ENCODE measurements at regions not wholly inside any gene's neighbourhood (a gene's known extent, or its start where the extent isn't known, plus 50 kb on each side); places are given as distances from the start of the nearest gene placed in this dataset.
"Not testable (repeated sequence)": the region's sequence is repeated elsewhere in the genome, so short reads cannot be mapped to it uniquely, and the experiment has no call there.

- DNase-seq (ENCODE audit: low read depth in 3 of 3) = no peak
These were observed 482.8 kb upstream of the ZMIZ1 start for GRCh38 chr10:78585952-78586351.

DNA sequence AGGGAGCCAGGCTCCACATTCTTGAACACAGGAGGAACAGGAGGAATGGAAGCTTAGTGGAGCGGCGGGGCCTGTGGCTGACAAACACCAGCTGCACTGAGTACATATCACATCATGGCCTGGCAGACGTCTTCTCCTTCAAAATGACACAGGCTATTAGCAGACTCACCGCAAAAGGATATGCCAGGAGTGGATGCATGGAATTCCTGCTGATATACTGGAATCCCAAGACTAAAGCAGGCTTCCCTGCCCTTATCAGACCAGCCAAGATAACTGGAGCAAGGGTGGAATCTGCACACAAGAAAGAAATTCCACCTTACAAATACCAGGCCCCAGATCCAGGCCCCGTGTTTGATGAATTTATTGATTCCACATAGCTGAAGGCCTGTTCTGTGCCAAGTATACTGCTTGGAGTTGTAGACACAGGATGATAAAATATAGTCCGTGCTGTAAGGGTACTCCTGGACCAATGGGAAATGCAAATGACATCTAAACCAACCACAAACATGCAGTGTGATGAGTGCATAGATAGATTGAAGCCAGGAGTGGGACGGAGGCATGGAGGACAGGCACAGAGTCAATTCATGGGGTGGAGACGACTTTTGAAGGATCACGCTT lies 480.5 kb upstream of the ZMIZ1 start:
- no peak for DNase-seq (ENCODE audit: low read depth in 3 of 3)

- no peak for DNase-seq (ENCODE audit: low read depth in 3 of 3)
These were observed 479.1 kb upstream of the ZMIZ1 start for GRCh38 chr10:78589687-78590086.

DNA sequence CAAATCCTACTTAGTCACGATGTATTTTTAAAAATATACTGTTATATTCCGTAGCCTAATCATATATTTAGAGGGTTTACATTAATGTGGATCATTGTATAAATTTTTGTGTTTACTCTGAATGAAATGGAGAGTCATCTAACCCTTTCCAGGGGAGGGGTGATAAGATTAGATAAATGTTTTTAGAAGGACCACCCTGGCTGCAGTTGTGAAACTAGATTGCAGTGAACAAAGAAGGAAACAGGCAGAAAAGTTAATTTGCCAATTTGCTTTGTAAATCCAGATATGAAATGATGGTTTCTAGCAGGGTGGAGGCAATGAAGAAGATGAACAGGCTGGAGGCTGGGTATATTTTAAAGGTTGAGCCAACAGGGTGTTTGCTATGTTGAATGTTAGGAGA lies 477.7 kb upstream of the ZMIZ1 start:
- DNase-seq (ENCODE audit: low read depth in 3 of 3) = no peak

DNA sequence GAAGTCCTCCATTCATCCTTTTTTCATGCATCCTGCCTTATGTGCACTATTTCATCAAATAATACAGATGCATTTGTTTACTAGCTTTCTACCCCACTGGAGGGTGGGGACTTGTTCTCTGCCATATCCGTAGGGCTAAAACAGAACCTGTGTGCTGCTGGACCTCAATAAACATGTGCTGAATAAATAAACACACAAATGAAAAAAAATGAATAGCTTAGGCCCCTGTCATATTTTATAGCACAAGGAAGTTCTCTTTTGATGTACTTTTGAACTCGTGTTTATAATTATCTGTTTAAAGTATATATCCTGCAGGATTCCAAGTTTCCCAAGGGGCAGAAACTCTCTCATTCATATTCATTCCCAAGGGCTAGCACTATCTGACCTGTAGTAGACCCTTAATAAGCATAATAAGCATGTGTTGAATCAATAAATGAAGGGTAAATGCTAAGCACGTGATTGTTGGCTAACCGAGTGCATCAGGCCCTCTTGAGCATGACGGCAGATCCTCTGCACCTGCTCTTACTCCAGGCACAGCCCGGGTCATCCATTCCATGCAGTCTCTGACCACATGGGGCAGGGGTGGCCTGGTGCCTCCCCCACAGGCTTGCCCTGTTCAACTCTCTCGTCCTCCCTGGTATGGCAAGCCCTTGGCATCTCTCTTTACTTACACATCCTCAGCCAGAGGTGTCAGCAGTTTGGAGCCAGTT lies 474.1 kb upstream of the ZMIZ1 start:
- no peak for DNase-seq (ENCODE audit: low read depth in 3 of 3)

DNA sequence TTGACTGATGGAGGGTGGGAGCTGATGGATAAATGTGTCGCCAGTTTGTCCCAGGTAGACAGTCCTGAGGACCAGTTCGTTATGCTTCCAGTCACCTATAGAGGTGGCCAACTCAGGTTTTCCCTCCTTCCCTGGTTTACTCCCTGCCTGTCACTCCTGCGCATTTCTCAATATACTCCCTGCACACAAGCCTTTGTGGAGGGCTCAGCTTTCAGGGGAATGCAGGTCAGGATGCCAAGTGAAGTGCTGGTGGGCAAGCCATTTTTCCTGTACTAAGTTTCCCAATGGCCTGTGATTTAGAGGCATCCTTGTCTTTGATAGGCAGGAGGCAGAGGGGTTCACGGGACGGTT lies 473.5 kb upstream of the ZMIZ1 start:
- DNase-seq (ENCODE audit: low read depth in 3 of 3) = no peak

DNA sequence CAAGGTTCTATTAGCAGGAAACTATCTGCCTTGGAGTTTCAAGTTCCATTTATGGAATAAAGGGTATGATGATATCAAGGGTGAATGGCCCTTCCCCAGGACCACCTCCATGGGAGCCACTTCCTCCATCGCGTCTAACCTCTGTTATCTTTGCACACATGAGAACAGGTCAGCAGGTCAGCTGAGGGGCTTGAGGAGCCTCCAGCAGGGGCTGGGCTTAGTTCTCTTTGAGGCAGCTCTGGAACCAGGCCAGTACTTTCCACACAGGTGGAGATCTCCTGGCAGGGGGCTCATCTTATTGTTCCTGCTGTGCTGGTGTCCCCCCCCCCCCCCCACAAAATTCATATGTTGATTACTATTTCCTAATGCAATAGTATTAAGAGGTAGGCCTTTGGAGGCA lies 472.2 kb upstream of the ZMIZ1 start:
- no peak for DNase-seq (ENCODE audit: low read depth in 3 of 3)

- DNase-seq (ENCODE audit: low read depth in 3 of 3) = no peak
These were observed 470.8 kb upstream of the ZMIZ1 start for GRCh38 chr10:78597796-78598555.

DNA sequence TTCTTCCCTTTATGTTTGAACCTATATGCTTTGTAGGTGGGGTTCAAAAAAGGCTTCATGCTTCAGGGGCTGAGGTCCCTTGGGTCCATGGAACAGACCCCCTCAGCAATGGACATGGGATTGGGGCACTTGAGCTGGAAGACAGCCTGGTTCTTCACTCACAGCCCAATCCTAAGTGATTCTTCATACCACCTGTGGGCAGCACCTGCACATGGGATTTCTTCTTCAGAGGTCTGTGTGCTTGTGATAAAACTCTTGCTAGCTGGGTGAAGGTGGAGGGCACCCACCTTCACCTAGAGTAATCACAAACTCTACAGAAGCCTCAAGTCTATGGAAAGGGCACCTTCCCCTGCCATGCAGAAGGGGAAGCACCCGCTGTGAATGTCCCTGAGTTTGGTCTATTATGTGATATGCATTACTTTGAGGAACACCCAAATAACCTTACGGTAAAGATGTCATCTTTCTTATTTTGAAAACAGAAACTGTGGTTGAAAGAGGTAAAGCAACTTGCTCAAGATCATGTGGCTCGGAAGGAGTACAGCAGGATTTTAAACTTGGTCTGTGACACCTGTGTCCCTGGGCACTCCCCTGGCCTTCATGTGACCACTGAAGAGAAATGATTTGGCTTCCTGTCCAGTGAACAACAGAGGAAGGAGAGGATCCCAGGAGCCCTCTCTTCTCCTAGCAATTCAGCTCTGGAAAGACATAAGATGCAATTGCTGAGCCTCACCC lies 469.5 kb upstream of the ZMIZ1 start:
- no peak for DNase-seq (ENCODE audit: low read depth in 3 of 3)

GRCh38 chr10:78600121-78600665 lies 468.6 kb upstream of the ZMIZ1 start:
- no peak for DNase-seq (ENCODE audit: low read depth in 3 of 3)

DNA sequence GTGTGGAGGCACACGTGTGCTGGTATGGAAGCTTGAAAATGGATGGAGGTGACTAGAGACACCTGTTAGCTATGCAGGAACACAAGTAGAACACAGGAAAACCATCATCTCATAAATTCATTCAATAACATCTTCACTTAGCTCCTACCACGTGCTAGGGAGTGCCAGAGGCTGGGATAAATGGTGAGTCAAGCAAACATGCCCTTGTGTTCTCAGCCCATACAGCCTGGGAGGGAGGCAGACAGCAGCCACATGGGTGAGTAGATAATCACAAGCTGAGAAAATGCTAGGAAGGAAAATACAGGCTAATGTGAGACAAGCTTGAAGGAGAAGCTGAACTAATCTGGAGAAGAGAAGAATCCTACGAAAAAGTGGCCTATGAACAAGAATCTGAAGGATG lies 468.0 kb upstream of the ZMIZ1 start:
- no peak for DNase-seq (ENCODE audit: low read depth in 3 of 3)

DNA sequence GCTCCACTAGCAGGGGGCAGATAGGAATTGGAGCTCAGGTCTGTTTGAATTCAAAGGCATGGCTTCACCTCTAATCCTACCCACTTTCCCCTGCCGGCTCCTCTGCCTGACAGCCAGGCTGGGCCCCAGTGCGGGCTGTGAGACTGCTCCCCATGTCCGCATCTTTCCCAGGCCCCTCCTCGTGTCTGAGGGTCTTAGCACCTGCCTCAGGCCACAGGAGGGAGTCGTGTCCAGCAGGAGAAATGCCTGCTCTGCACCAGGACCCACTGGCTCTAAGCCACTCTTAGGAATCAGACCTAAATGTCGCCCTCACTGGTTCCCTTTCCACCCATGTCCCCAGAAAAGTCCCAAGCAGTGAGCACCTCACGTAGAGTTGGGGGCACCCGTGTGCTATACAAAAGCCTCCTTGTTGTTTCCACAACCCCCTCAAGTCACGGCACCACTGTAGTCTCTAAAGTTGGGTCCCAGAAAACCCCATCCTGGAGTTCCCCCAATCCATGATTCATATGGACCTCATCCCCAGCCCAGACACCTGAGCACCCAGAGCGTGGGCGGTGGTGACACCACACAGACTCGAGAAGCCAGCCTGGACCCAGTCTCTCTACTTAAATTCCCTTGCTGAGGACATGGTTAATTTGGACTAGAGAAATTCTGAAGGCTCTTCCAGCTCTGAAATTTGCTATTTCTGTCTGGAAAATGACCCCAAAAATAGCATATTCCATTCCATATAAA lies 466.4 kb upstream of the ZMIZ1 start:
- peak in 2 of 3 experiments; percentile 7 to 25 for DNase-seq (ENCODE audit: low read depth in 3 of 3)

DNA sequence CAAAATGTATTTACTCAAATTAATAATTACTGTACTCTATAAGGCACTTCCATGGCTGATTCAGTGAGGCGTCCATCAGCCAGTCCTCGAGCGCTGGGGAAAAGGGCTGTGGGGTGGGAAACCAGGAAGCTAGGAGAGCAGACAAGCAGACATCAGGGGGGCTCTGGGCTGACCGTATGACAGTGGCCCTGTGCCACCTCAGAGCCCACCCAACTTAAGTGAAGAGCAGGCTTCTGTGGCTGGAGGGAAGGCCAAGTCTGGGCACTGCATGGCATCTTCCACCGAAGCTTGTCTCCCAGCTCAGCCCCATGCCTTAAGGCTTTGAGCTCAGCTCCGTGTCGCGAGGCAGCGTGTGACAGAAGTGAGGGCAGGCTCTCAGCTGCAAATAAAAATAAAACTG lies 464.5 kb upstream of the ZMIZ1 start:
- DNase-seq (ENCODE audit: low read depth in 3 of 3) = no peak

DNA sequence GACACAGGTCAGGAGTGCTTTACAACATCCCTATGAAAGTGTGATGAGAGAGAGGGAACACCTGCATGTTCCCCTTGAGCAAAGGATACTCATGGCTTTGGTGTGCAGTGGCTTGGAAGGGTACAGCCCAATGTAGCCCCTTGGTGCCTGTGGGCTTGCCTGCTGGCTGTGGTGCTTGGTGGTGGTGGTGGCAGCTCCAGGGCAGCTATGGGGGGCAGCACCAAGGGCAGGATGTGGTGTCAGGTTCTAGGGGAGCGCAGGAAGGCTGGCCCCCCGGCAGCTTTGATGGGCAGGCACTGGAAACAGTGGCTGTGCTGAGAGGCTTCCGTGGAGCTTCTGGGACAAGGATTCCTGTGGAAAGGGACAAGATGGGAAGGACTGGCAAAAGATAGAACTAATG lies 464.0 kb upstream of the ZMIZ1 start:
- DNase-seq (ENCODE audit: low read depth in 3 of 3) = no peak

DNA sequence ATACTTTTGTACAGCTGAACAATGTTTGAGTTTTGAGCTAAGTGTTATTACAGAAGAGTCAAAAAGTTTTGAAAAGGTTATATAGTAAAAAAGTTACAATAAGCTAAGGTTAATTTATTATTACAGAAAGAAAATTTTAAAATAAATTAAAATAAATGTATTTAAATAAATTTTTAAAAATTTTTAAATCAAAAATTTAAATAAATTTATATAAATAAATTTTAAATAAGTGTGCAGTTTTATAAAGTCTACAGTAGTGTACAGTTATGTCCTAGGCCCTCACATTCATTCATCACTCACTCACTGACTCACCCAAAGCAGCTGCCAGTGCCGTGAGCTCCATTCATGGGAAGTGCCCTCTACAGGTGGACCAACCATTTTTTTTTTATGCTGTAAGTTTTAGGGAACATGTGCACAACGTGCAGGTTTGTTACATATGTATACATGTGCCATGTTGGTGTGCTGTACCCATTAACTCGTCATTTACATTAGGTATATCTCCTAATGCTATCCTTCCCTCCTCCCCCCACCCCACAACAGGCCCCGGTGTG lies 462.9 kb upstream of the ZMIZ1 start:
- DNase-seq (ENCODE audit: low read depth in 3 of 3) = no peak

DNA sequence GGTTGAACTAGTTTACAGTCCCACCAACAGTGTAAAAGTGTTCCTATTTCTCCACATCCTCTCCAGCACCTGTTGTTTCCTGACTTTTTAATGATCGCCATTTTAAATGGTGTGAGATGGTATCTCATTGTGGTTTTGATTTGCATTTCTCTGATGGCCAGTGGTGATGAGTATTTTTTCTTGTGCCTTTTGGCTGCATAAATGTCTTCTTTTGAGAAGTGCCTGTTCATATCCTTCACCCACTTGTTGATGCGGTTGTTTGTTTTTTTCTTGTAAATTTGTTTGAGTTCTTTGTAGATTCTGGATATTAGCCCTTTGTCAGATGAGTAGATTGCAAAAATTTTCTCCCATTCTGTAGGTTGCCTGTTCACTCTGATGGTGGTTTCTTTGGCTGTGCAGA lies 462.0 kb upstream of the ZMIZ1 start:
- DNase-seq (ENCODE audit: low read depth in 3 of 3) = not testable (repeated sequence)

GRCh38 chr10:78609976-78610375 lies 458.8 kb upstream of the ZMIZ1 start:
- no peak for DNase-seq (ENCODE audit: low read depth in 3 of 3)

GRCh38 chr10:78613132-78613531 lies 455.6 kb upstream of the ZMIZ1 start:
- DNase-seq (ENCODE audit: low read depth in 3 of 3) = no peak

- no peak for DNase-seq (ENCODE audit: low read depth in 3 of 3)
These were observed 454.5 kb upstream of the ZMIZ1 start for GRCh38 chr10:78614267-78614666.

DNA sequence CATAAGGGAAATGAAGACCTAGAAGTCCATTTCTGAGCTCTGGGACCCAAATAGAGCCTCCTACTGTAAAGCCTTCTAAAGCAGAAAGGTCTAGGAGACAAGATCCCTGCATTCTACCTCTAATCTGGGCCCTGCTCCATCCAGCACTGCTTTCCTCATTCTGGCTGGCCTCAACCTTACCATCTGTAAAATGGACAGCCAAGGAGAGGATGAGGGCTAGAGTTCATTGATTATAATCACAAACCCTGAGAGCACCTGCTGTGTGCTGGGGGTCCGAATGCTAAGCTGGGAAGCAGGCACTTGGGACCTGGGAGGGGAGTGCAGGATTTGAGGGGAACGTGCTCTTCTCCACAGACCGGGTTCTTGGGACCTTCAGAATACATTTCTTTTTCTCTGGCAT lies 454.0 kb upstream of the ZMIZ1 start:
- DNase-seq (ENCODE audit: low read depth in 3 of 3) = no peak

DNA sequence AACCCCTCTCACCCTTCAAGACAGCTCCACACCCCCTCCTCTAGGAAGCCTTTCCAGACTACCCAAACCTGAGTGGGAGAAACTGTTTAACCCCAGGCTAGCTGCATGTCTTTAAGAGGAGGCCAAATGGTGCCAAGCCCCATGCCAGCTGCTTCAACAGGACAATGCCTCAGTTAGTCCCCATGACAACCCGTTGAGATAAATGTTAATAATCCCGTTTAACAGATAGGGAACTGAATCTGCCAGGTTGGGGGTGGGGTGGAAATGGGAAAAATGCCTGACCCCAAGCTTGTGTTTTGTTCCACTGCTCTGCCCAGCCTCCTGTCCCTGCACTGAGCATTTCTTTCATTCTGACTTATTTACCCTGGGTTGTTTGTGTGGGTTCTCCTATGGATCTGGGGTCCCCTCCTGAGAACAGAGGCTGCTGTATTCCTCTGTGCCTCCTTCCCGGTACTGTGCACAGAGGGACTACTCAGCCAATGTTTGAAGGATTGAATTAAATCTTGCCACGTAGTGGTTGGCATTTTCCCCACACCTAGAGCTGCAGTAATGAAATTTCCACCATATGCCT lies 452.6 kb upstream of the ZMIZ1 start:
- no peak for DNase-seq (ENCODE audit: low read depth in 3 of 3)
